AG20443 (cell line): ENCODE measurements at regions not wholly inside any gene's neighbourhood (a gene's known extent, or its start where the extent isn't known, plus 50 kb on each side); places are given as distances from the start of the nearest gene placed in this dataset.
"Not testable (repeated sequence)": the region's sequence is repeated elsewhere in the genome, so short reads cannot be mapped to it uniquely, and the experiment has no call there.

Experiments used
- DNase-seq: peaks from one replicate; pipeline ENCODE4 v3.0.0; 2012; ENCODE audit warnings: low spot score, mixed read lengths

- DNase-seq, result no peak
Measured at GRCh38 chr3:194950906-194951628, 265.4 kb downstream of the FAM43A start.

GRCh38 chr3:194951629-194951920 is 265.9 kb downstream of the FAM43A start:
- not testable (repeated sequence) for DNase-seq

DNA sequence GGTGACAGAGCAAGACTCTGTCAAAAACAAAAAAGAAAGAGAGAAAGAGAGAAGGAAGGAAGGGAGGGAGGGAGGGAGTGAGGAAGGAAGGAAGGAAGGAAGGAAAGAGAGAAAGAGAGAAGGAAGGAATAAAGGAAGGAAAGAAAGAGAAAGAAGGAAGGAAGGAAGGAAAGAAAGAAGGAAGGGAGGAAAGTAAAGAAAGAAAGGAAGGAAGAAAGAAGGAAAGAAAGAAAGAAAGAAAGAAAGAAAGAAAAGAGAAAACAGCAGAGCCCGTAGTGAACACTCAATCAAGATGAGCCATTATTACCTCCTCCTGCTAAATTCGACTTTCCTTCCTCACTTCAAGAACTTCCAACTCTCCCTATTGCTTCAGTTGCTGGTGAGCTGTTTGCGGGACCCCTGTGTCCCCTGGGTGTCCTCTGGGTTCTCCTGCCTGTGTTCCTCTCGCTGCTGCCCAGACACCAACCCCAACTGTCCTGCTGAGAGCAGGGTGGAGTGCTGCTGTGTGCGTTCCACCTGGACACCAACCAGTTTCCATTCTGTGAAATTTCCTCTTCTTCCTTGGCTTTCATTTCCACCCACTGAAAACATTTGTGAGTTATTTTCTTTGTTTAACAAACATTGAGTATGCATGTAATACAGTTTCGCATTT is 266.4 kb downstream of the FAM43A start:
- DNase-seq, result no peak

GRCh38 chr3:194952841-194953241 is 267.2 kb downstream of the FAM43A start:
- DNase-seq, result no peak

DNA sequence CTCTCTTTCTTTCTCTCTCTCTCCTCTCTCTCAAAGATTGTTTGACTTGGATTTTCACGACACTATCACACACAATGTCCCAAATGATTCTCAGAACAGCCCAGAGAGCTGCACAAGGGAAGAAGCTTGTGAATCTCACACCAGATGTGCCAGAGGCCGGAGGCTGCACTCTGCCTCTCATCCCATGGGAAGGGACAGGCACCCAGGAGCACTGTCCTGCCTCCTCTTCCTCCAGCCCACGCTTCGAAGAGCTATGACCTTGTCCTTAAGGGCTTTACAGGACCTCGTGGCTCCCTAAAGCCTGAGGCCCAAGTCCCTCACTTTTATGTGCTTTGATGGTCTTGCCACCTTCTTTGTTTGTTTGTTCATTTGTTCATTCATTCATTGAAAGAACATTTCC is 267.6 kb downstream of the FAM43A start:
- no peak for DNase-seq

- no peak for DNase-seq
Measured at GRCh38 chr3:194955546-194955945, 269.9 kb downstream of the FAM43A start.

- no peak for DNase-seq
Measured at GRCh38 chr3:194955979-194956696, 270.5 kb downstream of the FAM43A start.

GRCh38 chr3:194956697-194957396 is 271.2 kb downstream of the FAM43A start:
- no peak for DNase-seq

DNA sequence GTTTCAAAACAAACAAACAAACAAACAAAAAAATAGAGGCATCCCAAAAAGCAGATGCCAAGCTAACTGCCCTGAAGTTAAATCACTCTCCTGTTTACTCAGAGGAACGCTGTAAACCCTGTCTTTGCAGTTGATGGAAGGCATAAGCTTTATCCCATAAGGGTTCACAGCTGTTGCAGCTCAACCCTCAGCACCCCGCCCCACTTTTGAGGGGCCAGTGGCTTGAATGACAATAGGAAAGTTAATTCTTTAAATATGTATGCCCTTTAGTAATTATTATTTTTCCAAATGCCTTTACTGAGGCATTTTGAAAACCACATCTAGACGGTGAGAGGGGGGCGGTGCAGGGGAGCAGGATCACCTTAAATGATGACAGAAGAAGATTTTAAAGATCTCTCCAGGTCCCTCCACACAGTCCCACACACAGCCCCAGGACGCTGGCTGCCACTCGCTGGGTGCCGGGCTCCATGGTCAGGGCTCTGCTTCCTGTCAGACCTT is 272.1 kb downstream of the FAM43A start:
- DNase-seq, result no peak

- DNase-seq, result no peak
Measured at GRCh38 chr3:194959217-194959616, 273.5 kb downstream of the FAM43A start.

- not testable (repeated sequence) for DNase-seq
Measured at GRCh38 chr3:194959666-194960065, 274.0 kb downstream of the FAM43A start.

GRCh38 chr3:194960446-194961032 is 274.9 kb downstream of the FAM43A start:
- DNase-seq, result no peak

GRCh38 chr3:194961149-194961548 is 275.5 kb downstream of the FAM43A start:
- no peak for DNase-seq

DNA sequence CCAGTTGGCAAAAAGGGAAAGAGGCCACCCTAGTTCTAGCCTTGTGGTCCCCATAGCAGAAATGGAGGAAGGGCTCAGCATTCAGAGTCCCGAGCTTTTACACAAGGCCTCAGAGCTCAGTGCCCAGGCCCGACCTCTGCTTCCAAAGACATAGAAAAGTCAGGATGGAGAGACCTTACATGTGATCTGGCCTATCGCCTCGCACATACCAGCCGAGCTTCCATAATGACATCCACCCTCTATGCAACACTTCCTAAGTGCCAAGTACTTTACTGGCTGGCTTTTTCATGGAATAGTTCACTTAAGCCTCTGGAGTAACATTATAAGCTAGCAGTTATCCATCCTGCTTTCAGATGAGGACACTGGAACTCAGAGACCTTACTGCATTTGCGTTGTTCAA is 275.9 kb downstream of the FAM43A start:
- DNase-seq, result no peak

DNA sequence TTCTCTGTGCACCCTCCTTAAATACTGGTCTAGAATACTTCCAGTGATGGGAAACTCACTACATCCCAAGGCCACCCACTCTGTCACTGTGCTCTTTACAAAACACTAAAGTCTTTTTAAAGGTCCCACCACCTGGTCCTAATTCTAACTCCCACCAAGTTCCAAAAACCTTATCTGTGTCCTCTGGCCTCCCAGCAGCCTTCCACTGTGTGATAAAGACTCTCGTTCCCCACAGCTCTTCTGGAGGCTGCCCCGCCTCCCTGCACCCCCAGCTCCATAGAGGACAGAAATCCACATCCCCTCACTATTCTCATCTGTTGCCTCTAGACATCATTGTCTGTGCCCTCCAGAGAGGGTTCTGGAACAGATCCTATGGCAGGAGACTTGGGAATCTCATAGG is 276.4 kb downstream of the FAM43A start:
- DNase-seq, result no peak

DNA sequence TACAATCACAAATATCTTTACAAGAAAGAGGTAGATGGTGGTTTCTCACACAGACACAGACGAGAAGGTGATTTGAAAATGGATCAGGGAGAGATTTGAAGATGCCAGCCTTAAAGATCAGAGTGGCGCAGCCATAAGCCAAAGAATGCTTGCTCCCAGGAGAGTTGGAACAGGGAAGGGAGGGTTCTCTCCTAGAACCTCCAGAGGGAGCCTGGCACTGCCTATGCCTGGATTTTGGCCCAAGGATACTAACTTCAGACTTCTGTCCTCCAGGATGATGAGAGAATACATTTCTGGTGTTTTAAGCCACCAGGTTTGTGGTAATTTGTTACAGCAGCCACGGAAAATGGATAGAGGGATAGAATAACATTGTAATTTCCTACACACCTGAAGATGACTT is 279.1 kb downstream of the FAM43A start:
- no peak for DNase-seq

DNA sequence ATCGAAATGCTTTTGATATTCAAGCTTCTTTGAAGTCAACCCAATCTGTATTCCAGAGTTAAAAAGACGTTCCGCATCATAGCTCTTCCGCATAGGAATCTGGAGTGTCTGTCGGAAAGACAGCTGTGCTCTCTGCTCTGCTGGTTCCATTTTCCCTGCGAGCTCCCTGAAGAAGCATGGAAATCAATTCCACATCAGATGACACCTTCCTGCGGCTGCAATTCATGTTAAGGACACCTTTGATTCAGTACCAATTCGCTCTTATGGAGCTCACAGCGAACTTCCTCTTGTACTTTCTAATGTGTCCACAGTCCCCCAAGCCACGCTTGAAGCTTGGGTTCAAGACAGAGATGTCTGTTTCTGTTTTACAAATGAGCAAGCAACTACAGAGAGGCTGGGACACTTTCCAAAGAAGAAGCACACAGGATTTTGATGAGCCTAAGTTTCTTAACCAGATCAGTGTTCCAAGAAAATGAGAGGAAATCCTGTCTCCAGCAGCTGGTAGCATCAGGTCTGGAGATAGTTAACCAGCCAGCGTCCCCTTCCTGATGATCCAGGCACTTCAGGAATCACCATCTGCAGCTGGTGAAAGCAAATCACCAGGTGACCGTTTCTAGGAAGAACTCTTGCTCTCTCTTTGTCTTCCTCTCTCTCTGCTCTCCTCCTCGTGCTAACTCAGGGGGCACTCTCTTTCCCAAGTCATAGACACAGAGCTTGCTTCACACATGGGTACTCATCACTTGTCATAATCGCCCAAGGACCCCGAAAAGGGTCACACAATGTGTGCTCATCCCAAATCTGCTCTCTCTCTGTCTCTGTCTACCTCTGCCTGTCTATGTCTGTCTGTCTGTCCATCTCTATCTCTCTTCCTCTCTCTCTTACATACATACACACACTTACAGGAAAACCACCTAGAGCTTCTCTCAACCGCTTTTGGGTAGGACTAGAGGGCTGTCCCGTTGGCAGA is 281.8 kb downstream of the FAM43A start:
- no peak for DNase-seq

- DNase-seq, result no peak
Measured at GRCh38 chr3:194970066-194970465, 284.4 kb downstream of the FAM43A start.

- DNase-seq, result no peak
Measured at GRCh38 chr3:194971009-194971408, 285.3 kb downstream of the FAM43A start.

DNA sequence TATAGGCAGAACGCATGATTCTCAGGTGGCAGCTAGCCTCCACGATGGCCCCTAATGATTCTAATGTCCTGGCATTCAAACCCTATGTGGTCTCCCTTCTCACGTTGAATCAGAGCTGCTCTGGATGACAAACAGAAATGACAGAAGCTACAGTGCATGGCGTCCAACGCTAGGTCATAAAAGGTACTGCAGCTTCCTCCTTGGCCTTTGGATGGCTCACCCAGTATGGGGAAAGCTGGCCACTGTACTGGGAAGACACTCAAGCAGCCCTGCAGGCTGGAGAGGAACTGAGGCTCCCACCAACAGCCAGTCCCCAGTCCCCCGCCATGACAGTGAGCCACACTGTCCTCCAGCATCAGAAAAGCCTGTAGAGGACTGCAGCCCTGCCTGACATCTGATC is 286.3 kb downstream of the FAM43A start:
- DNase-seq, result no peak

- no peak for DNase-seq
Measured at GRCh38 chr3:194972641-194973040, 287.0 kb downstream of the FAM43A start.
